Stimulated activated CD4-positive, alpha-beta T cell treated with anti-CD3 and anti-CD28 coated beads, Interleukin-4, amount 100 ng/mL, for 1 hour (primary cell): ENCODE measurements at regions not wholly inside any gene's neighbourhood (a gene's known extent, or its start where the extent isn't known, plus 50 kb on each side); places are given as distances from the start of the nearest gene placed in this dataset.

Experiments
- DNase-seq: peaks from one replicate; pipeline ENCODE4 v3.0.0-alpha.2; 2020

DNA sequence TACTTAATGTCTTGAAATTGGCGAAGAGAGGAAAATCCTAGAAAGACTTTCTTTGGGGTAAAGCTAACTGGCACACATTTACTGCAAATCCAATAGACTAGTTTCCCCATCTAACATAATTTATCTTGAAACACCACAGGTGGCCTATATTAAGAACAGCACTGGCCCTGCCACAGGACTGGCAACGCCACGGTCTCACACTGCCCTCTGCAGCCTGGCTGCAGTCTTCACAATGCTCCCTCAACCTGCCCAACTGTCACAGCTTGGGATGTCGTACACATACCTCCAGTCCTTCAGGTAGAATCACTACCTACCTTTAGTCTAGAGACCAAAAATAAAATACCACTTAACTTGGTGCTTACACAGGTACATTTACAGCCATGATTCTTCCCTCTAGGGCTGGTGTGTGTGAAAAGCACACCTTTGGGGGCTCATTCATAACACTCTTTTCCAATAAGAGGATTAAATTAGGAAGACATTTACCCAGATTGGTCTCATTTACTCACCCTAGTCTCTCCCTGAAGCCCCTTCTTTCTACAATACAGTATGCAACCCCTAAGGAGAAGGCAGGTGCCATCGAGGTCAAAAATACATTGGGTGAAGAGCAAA lies 222.2 kb downstream of the C1D start:
- DNase-seq: peak; percentile 2

DNA sequence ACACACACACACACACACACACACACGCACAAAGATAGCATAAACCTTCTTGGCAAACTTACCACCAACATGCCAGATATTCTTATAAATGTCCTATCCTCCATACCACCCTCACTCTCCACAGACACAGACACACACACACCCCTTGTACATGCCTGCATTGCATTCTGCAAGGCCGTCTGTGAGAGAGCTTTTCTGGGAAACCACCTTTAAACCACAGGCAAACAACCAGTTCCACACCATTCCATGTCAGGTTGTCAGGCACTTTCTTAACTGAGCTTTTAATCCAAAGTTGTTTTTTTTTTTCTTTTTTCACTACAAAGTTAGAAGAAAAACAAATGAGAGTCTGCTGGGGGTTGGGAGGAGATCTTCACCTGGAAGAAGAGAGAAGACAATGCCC lies 221.1 kb downstream of the C1D start:
- no peak for DNase-seq

- no peak for DNase-seq
Observed at GRCh38 chr2:67842375-67842959, 220.3 kb downstream of the C1D start.

DNA sequence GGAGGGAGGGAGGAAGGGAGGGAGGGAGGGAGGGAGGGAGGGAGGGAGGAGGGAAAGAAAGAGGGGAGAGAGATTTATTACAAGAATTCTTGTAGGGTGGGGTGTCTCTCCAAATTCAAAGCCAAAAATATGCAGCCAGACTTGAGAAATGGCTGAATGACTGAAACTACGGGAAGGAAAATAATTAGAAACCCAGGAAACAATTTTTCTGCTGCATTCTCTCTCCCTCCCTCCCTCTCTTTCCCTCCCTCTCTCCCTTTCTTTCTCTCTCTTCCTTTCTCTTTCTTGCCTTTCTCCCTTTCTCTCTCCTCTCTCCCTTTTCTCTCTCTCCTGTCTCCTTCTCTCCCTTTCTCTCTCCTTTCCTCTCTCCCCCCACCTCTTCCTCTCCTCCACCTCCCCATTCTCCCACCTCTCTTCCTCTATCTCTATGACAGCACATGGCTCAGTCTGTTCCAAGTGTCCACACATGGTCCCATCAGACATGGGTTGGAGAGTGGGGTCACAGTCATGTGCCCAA lies 218.7 kb downstream of the C1D start:
- no peak for DNase-seq

GRCh38 chr2:67845621-67846369 lies 217.0 kb downstream of the C1D start:
- DNase-seq: no peak

GRCh38 chr2:67846370-67847070 lies 216.3 kb downstream of the C1D start:
- peak; percentile 3 for DNase-seq

GRCh38 chr2:67848551-67849285 lies 214.1 kb downstream of the C1D start:
- DNase-seq: no peak

- no peak for DNase-seq
Observed at GRCh38 chr2:67851016-67851415, 211.8 kb downstream of the C1D start.

GRCh38 chr2:67851956-67852824 lies 210.6 kb downstream of the C1D start:
- no peak for DNase-seq

DNA sequence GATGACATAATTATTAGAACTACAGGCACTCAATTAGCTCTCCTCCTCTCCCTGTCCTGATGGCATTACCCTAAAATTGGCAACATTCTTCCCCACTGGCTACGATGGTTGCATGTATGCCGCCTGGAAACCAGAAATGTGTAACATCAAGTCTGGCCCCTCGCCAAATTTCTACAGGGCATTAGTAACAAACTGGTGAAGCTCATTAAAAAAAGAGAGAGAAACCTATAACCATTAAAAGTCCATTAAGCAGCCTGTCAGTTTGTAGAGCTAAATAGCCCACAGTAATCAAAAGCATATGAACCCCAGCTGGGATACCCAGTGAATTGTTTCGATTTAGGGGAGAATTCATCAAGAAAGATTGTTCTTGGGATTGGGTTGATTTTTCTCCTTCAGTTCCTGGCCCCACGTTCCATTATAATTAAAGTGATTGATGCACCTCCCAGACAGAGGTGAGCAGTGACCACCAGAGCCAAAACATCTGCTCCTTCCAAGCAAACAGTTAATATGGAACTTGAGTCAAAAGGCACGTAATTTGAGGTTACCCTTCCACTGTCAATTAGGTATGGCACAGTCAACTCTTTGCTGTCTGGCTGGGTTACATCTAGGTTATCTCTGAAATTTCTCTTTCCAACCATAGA lies 208.6 kb downstream of the C1D start:
- no peak for DNase-seq

DNA sequence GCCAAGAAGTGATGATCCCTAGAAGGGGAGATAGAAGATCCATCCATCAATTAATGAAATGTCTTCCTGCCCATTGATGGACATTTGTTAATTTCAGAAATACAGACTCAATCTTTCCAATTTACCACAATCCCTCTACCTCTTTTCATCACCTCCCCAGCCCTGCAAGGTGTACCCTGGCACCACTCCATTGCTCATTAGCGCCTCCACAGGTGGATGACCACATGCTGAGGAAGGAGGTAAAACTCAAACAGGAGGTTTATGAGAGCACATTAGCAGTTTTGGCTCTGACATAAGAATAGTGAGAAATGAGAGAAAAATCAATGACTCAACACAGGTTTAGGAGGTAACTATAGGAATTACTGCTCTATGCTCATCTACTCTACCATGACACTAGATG lies 208.0 kb downstream of the C1D start:
- no peak for DNase-seq

DNA sequence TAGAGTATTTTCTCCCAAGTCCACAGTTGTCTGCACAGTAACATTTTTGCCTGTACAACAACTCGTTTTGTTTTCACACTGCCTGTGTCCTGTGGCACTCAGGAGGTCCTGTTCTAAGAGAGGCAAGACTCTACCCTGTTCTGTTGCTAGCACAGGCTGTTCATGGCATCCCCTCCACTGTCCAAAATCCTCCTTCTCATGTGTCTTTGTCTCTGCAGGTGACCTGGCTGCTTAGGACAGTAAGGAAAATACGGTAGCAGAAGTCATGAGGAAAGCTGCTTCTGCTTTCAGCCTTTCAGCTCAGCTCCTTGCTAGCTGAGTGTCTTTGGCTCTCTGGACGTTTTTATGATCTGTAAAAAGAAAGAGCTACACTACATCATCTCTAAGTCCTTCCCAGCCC lies 205.9 kb downstream of the C1D start:
- no peak for DNase-seq

GRCh38 chr2:67857836-67858235 lies 205.0 kb downstream of the C1D start:
- DNase-seq: no peak

GRCh38 chr2:67858886-67859285 lies 203.9 kb downstream of the C1D start:
- no peak for DNase-seq

- DNase-seq: no peak
Observed at GRCh38 chr2:67865917-67866316, 196.9 kb downstream of the C1D start.

GRCh38 chr2:67867735-67868134 lies 195.1 kb downstream of the C1D start:
- DNase-seq: no peak

GRCh38 chr2:67871686-67872412 lies 191.0 kb downstream of the C1D start:
- no peak for DNase-seq

GRCh38 chr2:67872481-67872880 lies 190.3 kb downstream of the C1D start:
- no peak for DNase-seq

GRCh38 chr2:67873916-67874315 lies 188.9 kb downstream of the C1D start:
- no peak for DNase-seq

- no peak for DNase-seq
Observed at GRCh38 chr2:67876176-67876575, 186.6 kb downstream of the C1D start.

GRCh38 chr2:67877301-67877700 lies 185.5 kb downstream of the C1D start:
- DNase-seq: no peak
